Tibial artery (tissue), 4 donors: ENCODE measurements at regions not wholly inside any gene's neighbourhood (a gene's known extent, or its start where the extent isn't known, plus 50 kb on each side); places are given as distances from the start of the nearest gene placed in this dataset.
"Not testable (repeated sequence)": the region's sequence is repeated elsewhere in the genome, so short reads cannot be mapped to it uniquely, and the experiment has no call there.

Experiments used
- DNase-seq, 2 donors: peaks; one replicate each; pipeline ENCODE4 v3.0.0-alpha.2; 2019
- H3K27ac ChIP-seq, 2 donors: fragments of 200-600 bp; sonication (generic) in 1 of 2; 1 replicate in 1 of 2; 2 replicates in 1 of 2; pipeline ENCODE4 v1.5.1; 2018 to 2019; ENCODE audit warnings: mild to moderate bottlenecking in 1 of 2
- H3K27me3 ChIP-seq, 2 donors: fragments of 200-600 bp; sonication (generic) in 1 of 2; one replicate each; pipeline versions ENCODE4 v1.5.1 to v1.6.0; 2016 to 2019
- H3K36me3 ChIP-seq, 3 donors: fragments of 200-600 bp; sonication (generic) in 2 of 3; one replicate each; pipeline ENCODE4 v1.5.1; 2016 to 2019; ENCODE audit warnings: mild to moderate bottlenecking in 2 of 3
- H3K4me1 ChIP-seq, 4 donors: fragments of 200-600 bp; sonication (generic) in 2 of 4; 1 replicate in 3 of 4; 2 replicates in 1 of 4; pipeline ENCODE4 v1.5.1; 2016 to 2019
- H3K4me3 ChIP-seq, 2 donors: fragments of 200-600 bp; sonication (generic) in 1 of 2; 1 replicate in 1 of 2; 2 replicates in 1 of 2; pipeline ENCODE4 v1.5.1; 2018 to 2019; ENCODE audit warnings: mild to moderate bottlenecking in 2 of 2
- H3K9me3 ChIP-seq, 3 donors: fragments of 200-600 bp; sonication (generic) in 1 of 3; one replicate each; pipeline ENCODE4 v1.5.1; 2016 to 2019
- intact Hi-C: fragments of 100-400 bp; cut with DNase I; formaldehyde crosslinking; loops from one replicate; pipeline ENCODE4 v1.15.0; 2023; ENCODE audit warnings: low total_unique reads

DNA sequence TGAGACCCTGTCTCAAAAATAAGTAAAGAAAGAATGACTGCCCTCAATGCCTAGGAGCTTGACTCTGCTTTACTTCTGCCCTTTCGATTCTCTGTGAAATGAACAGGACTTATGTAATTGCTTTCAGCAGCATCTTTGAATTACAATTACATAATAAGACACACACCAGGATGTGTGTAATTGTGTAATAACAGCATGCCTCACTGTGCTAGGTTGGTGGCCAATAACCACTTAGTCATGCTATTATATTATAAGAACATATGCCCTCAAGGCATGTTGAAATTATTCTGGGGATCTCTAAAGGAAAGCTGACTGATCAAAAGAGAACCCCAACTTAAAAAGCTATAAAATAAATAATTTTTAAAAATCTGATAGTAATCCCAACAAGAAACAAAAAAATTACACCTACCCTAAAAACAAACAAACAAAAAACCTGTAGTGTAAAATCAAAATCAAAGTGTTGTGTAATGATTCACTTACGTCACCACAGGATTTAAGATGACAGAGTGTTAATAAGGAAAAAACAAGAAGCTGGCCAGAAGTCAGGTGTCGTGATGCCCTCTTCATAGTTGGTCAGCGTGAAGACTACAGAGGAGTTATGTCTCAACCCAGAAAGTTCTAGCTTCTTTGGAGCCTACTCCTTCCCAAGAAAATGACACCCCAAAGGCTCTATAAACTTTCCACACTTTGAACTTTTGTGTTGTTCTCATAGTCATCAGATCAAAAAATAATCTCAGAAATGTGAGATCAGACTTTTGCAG is 70.5 kb upstream of the NBPF11 start:
- H3K4me1 ChIP-seq, H3K9me3 ChIP-seq, intact Hi-C loops, H3K4me3 ChIP-seq, DNase-seq, H3K36me3 ChIP-seq, H3K27ac ChIP-seq, H3K27me3 ChIP-seq: not testable (repeated sequence)

DNA sequence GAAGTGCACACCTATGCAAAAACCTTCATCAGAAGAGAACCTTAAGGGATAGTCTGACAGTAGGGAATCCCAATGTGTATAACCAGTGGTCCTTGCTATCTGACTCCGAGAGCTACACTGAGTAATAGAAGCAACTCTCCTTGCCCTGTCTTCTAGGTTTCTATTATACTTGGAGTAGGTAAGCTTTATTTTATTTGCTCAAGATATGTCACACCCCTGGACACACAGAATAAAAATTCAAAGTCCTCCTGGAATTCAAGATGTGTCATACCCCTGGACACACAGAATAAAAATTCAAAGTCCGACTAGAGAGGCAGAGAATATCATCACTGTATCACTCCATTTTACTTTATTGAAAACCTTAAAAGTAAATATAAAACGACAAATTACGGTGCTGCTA is 69.5 kb upstream of the NBPF11 start:
- H3K36me3 ChIP-seq, H3K9me3 ChIP-seq, DNase-seq, intact Hi-C loops, H3K27me3 ChIP-seq, H3K27ac ChIP-seq, H3K4me3 ChIP-seq, H3K4me1 ChIP-seq: not testable (repeated sequence)

- intact Hi-C loops, H3K4me1 ChIP-seq, H3K27ac ChIP-seq, H3K36me3 ChIP-seq, H3K27me3 ChIP-seq, H3K9me3 ChIP-seq, H3K4me3 ChIP-seq, DNase-seq: not testable (repeated sequence)
These were observed 67.1 kb upstream of the NBPF11 start for GRCh38 chr1:148219229-148219628.

DNA sequence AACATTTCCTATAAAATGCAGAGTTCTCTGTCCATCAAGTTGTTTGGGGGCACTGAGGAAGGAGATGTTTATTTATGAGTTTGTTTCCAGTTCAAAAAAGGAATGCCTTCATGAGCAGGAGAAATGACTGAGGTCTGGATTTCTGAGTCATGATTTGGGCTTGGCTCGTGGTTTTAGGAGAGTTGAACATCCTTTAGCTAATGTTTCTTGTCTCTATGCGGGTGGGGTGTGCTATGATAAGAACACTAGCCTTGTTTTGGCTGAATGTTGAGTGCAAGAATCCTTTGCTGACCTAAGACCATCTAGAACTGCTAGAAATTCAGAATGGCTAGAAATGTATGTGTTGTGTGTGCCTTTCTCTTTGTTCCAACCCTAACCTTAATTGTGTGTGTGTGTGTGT is 59.1 kb upstream of the NBPF11 start:
- H3K27ac ChIP-seq, DNase-seq, H3K9me3 ChIP-seq, H3K36me3 ChIP-seq, H3K4me3 ChIP-seq, H3K27me3 ChIP-seq, H3K4me1 ChIP-seq, intact Hi-C loops: not testable (repeated sequence)

GRCh38 chr1:148210624-148211023 is 58.5 kb upstream of the NBPF11 start:
- H3K27me3 ChIP-seq, H3K4me3 ChIP-seq, DNase-seq, H3K36me3 ChIP-seq, H3K9me3 ChIP-seq, intact Hi-C loops, H3K4me1 ChIP-seq, H3K27ac ChIP-seq: not testable (repeated sequence)

DNA sequence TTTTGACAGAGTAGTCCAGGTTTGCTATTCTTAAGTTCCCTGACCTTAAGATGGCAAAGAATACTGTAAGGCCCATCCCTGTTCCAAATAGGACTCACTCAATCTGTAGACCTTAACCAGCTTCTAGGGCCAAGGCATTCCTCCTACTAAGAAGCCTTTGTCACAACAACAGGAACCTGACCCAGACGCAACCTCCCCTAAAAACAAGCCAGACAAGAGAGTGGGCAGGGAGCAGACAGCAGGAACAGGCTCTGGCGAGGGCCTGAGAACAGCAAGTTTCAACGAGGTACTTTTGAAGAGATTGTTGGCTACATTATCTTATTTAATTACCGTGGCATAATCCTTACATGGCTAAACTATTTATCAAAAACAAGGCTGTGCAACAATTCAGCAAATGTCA is 58.1 kb upstream of the NBPF11 start:
- intact Hi-C loops, H3K27ac ChIP-seq, H3K4me1 ChIP-seq, DNase-seq, H3K4me3 ChIP-seq, H3K27me3 ChIP-seq, H3K36me3 ChIP-seq, H3K9me3 ChIP-seq: not testable (repeated sequence)

GRCh38 chr1:148202013-148202412 is 49.9 kb upstream of the NBPF11 start:
- H3K36me3 ChIP-seq, H3K4me3 ChIP-seq, H3K27ac ChIP-seq, H3K27me3 ChIP-seq, DNase-seq, intact Hi-C loops, H3K4me1 ChIP-seq, H3K9me3 ChIP-seq: not testable (repeated sequence)
